Spinal cord (tissue), 9 donors: ENCODE measurements at regions not wholly inside any gene's neighbourhood (a gene's known extent, or its start where the extent isn't known, plus 50 kb on each side); places are given as distances from the start of the nearest gene placed in this dataset.

Experiments used
- DNase-seq, 6 donors: peaks; one replicate each; pipeline versions ENCODE4 v3.0.0 to v3.0.0-alpha.2; 2013 to 2015; ENCODE audit warnings: low spot score in 6 of 6, low read depth in 4 of 6
- H3K27ac ChIP-seq: one replicate; pipeline ENCODE4 v1.5.1; 2013; ENCODE audit warnings: low read depth, low read length, control low read depth
- H3K27me3 ChIP-seq: one replicate; pipeline ENCODE4 v1.6.1; 2013; ENCODE audit warnings: low read length; ENCODE audit not compliant: control insufficient read depth, insufficient read depth
- H3K36me3 ChIP-seq: one replicate; pipeline ENCODE4 v1.6.1; 2013; ENCODE audit warnings: low read length; ENCODE audit not compliant: control insufficient read depth, insufficient read depth
- H3K4me1 ChIP-seq: one replicate; pipeline ENCODE4 v1.6.1; 2013; ENCODE audit warnings: low read length; ENCODE audit not compliant: control insufficient read depth, insufficient read depth
- H3K4me3 ChIP-seq: one replicate; pipeline ENCODE4 v1.5.1; 2013; ENCODE audit warnings: low read depth, low read length, control low read depth
- H3K9me3 ChIP-seq: one replicate; pipeline ENCODE4 v1.6.1; 2013; ENCODE audit warnings: low read length; ENCODE audit not compliant: control insufficient read depth, insufficient read depth
- WGBS: methylation state at CpG from one replicate; pipeline ENCODE4 v1.1.5; 2013; ENCODE audit warnings: missing lambda C conversion rate; ENCODE audit not compliant: insufficient coverage; 5-methylcytosine and 5-hydroxymethylcytosine counted together
- donor health status: healthy.

- H3K9me3 ChIP-seq: no peaks in the 10 kb centered on the region
- no peaks in the 10 kb centered on the region for H3K36me3 ChIP-seq
- H3K4me3 ChIP-seq: no peak overlapping the region
- H3K27ac ChIP-seq: no peak overlapping the region
- DNase-seq: no peak
- WGBS: no CpG with 5 or more reads among the region's 2 CpGs
- no peaks in the 10 kb centered on the region for H3K4me1 ChIP-seq
- no peaks in the 10 kb centered on the region for H3K27me3 ChIP-seq
Observed at GRCh38 chr4:14184767-14185166, 557.2 kb upstream of the BOD1L1 start.

GRCh38 chr4:14188214-14188613, 560.7 kb upstream of the BOD1L1 start:
- Histone ChIP-seq H3K27me3 (no peaks in the 10 kb centered on the region), H3K27ac (no peak overlapping the region), H3K4me1 (no peaks in the 10 kb centered on the region), H3K9me3 (no peaks in the 10 kb centered on the region), H3K4me3 (no peak overlapping the region), H3K36me3 (no peaks in the 10 kb centered on the region)
- no peak for DNase-seq

DNA sequence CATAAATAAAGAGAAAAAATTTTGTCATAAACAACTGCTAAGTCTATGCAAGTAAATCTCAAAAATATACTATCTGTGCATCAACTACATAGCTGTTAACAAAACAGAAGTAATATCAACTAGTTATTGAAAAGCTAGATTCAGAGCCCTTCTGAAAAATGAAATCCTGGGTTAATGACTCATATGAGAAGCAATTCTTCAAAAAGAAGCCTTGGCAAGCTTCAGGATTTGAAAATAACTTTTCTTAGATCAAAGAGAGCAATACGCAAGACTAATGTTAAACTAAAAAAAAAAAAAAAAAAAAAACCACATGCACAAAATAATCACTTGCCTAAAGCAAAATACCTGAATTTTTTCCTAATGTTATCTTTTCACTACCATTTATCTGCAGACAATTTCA, 566.1 kb upstream of the BOD1L1 start:
- H3K4me3 ChIP-seq: no peak overlapping the region
- H3K4me1 ChIP-seq: no peaks in the 10 kb centered on the region
- WGBS: no CpG with 5 or more reads among the region's 1 CpG
- no peaks in the 10 kb centered on the region for H3K9me3 ChIP-seq
- no peaks in the 10 kb centered on the region for H3K36me3 ChIP-seq
- no peak overlapping the region for H3K27ac ChIP-seq
- DNase-seq: no peak
- H3K27me3 ChIP-seq: no peaks in the 10 kb centered on the region

DNA sequence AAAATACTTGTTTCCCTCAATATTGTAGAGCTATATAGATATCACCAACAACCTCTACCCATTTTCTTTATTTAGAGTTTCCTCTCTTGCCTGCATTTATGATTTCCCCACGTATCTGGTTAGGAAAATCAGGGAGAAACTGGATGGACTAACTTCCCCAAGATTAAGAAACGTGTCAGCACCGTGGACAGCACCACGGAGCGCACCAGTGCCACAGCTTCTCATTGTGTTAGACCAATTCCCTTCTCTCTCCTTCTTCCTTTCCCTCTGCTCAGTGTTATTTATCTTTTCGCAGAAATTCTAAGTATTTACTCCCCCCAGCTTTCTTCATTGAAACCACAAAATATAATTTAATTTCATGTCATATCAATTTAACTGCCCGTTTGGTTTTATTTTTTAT, 568.6 kb upstream of the BOD1L1 start:
- H3K4me1 ChIP-seq: no peaks in the 10 kb centered on the region
- H3K27me3 ChIP-seq: no peaks in the 10 kb centered on the region
- H3K9me3 ChIP-seq: no peaks in the 10 kb centered on the region
- 20% methylated on average over 4 of the region's 7 CpGs for WGBS
- no peak overlapping the region for H3K27ac ChIP-seq
- H3K36me3 ChIP-seq: no peaks in the 10 kb centered on the region
- DNase-seq: peak in 2 of 6 donors; percentile 28 to 72
- H3K4me3 ChIP-seq: no peak overlapping the region

DNA sequence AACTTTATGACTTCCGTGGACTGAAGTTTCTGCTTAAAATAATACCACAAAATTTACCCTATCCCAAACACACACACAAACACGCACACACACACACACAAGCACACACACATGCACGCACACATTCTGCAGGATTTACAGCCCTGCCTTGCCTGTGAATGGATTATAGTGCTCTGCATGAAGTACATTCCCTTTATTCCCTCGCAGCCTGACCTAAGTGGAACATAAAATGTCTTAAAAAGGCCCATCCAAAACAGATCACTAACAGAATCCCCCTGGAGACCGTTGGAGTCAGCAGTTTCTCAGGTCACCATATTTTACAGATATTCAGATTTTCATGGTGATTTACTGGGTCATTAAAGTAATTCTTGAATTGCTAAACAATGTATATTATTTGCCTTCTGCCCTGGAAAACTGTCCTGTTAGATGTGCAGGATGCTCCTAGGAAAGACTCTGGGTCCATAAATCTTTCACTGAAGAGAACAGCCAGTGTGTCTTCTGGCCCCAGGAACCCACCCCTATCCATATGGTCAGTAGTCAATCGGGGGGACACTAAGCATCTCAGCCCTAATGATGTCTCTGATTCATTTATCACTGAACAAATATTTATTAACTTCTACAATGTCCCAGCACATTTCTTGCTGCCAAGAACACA, 587.7 kb upstream of the BOD1L1 start:
- DNase-seq: peak in 2 of 6 donors; percentile 8 to 52
- Histone ChIP-seq H3K27ac (no peak overlapping the region), H3K36me3 (no peaks in the 10 kb centered on the region), H3K27me3 (no peaks in the 10 kb centered on the region), H3K4me3 (no peak overlapping the region), H3K9me3 (no peaks in the 10 kb centered on the region), H3K4me1 (peaks cover 2% of the 10 kb centered on the region)
- WGBS: 55% methylated on average over 5 of the region's 6 CpGs

GRCh38 chr4:14217401-14217800, 589.9 kb upstream of the BOD1L1 start:
- WGBS: 88% methylated on average over 1 of the region's 3 CpGs
- no peak overlapping the region for H3K4me3 ChIP-seq
- DNase-seq: no peak

GRCh38 chr4:14218641-14219040, 591.1 kb upstream of the BOD1L1 start:
- peaks cover 2% of the 10 kb centered on the region for H3K4me1 ChIP-seq
- peak overlapping the region; percentile 62 for H3K27ac ChIP-seq
- H3K27me3 ChIP-seq: no peaks in the 10 kb centered on the region
- H3K36me3 ChIP-seq: no peaks in the 10 kb centered on the region
- WGBS: 37% methylated on average over 4 of the region's 4 CpGs
- DNase-seq: peak in 5 of 6 donors; percentile 38 to 85 (median 54)
- H3K4me3 ChIP-seq: no peak overlapping the region
- no peaks in the 10 kb centered on the region for H3K9me3 ChIP-seq

More at GRCh38 chr4:14217401-14217800, 589.9 kb upstream of the BOD1L1 start:
- Histone ChIP-seq H3K4me1 (peaks cover 2% of the 10 kb centered on the region), H3K27me3 (no peaks in the 10 kb centered on the region), H3K9me3 (no peaks in the 10 kb centered on the region), H3K27ac (no peak overlapping the region), H3K36me3 (no peaks in the 10 kb centered on the region)

DNA sequence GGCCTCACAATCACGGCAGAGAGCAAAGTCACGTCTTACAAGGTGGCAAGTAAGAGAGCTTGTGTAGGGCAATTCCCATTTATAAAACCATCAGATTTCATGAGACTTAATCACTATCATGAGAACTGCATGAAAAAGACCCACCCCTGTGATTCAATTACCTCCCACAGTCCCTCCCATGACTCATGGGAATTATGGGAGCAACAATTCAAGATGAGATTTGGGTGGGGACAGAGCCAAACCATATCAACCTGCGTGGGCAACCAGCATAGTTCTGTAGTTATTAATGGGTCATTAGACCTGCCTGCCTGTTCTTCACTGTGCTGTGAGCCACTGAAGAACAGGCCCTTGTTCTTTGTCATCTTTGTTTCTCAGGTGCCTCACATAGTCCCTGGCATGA, 593.7 kb upstream of the BOD1L1 start:
- H3K27ac ChIP-seq: no peak overlapping the region
- no peaks in the 10 kb centered on the region for H3K36me3 ChIP-seq
- H3K4me3 ChIP-seq: no peak overlapping the region
- WGBS: 80% methylated on average over 1 of the region's 3 CpGs
- H3K4me1 ChIP-seq: peaks cover 2% of the 10 kb centered on the region
- no peaks in the 10 kb centered on the region for H3K9me3 ChIP-seq
- H3K27me3 ChIP-seq: no peaks in the 10 kb centered on the region
- DNase-seq: no peak

DNA sequence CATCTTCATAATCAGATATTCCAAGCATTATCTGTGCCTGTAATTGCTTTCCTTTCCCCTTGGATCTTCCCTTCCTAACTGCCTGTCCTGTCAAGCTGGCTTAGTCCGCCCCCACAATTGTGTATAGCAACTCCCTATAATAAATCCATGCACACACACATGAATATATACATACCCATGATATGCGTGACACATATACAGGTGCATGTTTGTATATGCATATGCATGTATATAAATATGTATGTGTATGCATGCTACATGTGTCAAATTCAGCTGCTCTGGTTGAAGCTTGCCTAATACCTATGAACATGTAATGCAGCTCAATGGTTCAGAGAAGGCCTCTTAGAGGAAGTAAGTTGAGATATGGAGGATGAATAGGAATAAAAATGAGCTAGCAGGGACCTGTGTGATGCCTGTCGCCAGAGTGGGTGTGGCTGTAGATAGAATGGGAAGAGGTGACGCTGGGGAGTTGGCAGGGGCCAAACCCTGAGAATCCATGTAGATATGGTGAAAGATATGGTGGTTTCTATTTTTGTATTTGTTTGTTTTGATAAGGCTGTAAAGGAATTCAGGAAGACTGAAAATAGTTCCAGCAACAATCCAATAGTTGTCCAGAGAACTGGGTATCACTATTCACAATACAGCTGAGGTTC, 595.0 kb upstream of the BOD1L1 start:
- no peak overlapping the region for H3K27ac ChIP-seq
- no peaks in the 10 kb centered on the region for H3K27me3 ChIP-seq
- WGBS: 93% methylated on average over 2 of the region's 4 CpGs
- no peak for DNase-seq
- peaks cover 2% of the 10 kb centered on the region for H3K4me1 ChIP-seq
- no peaks in the 10 kb centered on the region for H3K9me3 ChIP-seq
- no peaks in the 10 kb centered on the region for H3K36me3 ChIP-seq
- H3K4me3 ChIP-seq: no peak overlapping the region

GRCh38 chr4:14223461-14223860, 595.9 kb upstream of the BOD1L1 start:
- no peaks in the 10 kb centered on the region for H3K27me3 ChIP-seq
- no peaks in the 10 kb centered on the region for H3K36me3 ChIP-seq
- H3K4me3 ChIP-seq: no peak overlapping the region
- no peaks in the 10 kb centered on the region for H3K9me3 ChIP-seq
- no peak for DNase-seq
- H3K27ac ChIP-seq: no peak overlapping the region
- no CpG with 5 or more reads among the region's 1 CpG for WGBS
- H3K4me1 ChIP-seq: peaks cover 2% of the 10 kb centered on the region
